GM20000 (cell line): ENCODE measurements at regions not wholly inside any gene's neighbourhood (a gene's known extent, or its start where the extent isn't known, plus 50 kb on each side); places are given as distances from the start of the nearest gene placed in this dataset.

Source experiments
- DNase-seq: peaks from one replicate; pipeline ENCODE4 v3.0.0; 2012; ENCODE audit warnings: low spot score
- TF ChIP-seq, protein P1 (sequence below): IDR thresholded peaks from 2 replicates; pipeline ENCODE4 v1.5.1; 2012; ENCODE audit warnings: mild to moderate bottlenecking, control low read depth; ENCODE audit errors: extremely low read depth, missing control alignments

DNA sequence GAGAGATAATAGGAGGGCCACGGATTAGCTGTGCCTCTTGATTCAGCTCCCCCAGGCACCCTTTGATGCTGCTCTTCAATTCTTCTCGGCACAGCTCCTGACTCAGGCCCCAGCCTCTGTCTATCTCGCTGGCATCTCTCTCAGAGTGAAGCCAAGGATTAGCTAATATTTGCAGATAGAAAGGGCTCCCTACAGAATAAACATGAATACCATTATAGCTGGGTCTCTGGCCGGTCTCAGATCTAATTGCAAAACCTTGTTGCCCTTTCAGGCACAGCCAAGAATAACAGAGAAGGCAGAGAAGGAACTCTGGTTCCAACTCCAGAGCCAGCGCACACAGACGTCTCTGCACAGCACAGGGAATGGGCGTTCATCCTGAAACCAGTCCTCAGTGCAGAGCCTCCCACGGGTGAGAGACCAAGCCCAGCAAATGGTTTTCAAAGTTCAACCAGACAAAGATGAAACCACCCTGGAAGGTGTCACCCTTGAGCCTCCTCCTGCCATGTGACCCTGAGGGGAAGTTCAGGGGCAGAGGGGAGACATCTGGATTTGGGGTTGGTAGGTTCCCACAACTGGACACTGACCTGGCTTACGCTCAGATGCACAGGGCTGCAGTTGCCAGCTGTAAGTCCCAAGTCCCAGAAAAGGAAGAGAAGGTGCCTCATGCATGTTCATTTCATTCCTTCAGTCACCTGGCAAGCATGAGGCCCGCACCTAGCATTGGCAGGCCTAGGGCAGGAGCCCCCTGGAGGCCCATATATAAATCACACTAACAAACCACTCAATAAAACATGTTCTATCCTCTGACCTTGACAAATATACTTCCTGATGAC is 394.0 kb downstream of the NPHP4 start:
- DNase-seq, result no peak
- TF ChIP-seq, protein P1, sequence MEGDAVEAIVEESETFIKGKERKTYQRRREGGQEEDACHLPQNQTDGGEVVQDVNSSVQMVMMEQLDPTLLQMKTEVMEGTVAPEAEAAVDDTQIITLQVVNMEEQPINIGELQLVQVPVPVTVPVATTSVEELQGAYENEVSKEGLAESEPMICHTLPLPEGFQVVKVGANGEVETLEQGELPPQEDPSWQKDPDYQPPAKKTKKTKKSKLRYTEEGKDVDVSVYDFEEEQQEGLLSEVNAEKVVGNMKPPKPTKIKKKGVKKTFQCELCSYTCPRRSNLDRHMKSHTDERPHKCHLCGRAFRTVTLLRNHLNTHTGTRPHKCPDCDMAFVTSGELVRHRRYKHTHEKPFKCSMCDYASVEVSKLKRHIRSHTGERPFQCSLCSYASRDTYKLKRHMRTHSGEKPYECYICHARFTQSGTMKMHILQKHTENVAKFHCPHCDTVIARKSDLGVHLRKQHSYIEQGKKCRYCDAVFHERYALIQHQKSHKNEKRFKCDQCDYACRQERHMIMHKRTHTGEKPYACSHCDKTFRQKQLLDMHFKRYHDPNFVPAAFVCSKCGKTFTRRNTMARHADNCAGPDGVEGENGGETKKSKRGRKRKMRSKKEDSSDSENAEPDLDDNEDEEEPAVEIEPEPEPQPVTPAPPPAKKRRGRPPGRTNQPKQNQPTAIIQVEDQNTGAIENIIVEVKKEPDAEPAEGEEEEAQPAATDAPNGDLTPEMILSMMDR, result no peak

DNA sequence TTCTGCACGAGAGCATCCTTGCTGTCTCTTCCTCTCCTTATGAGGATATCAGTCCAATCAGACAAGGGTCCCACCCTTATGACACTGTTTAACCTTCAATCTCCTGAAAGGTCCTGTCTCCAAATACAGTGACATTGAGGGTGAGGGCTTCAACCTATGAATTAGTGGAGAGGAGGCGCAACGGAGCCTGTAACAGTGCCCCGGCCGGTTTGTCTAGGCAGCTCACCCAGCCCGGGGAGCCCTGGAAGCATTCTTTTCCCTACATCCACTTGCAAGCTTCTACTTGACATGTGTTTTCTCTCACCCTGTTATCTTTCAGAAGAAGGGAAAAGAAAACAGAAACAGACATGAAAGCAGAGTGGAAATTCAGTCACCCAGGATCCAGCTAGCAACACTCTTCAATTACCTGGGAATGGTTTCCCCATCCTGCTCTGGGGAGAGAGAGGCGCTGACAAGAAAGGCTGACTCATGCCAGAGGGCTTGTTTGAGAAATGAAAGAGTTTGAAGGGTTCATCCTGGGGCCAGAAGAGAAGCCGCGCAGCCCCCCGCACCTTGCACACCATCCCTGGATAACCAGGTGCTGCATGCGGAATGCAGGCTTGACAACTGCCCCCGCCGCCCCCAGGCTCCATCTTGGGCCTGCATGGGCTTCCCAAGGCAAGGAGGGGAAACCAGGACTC is 394.9 kb downstream of the NPHP4 start:
- DNase-seq, result no peak

DNA sequence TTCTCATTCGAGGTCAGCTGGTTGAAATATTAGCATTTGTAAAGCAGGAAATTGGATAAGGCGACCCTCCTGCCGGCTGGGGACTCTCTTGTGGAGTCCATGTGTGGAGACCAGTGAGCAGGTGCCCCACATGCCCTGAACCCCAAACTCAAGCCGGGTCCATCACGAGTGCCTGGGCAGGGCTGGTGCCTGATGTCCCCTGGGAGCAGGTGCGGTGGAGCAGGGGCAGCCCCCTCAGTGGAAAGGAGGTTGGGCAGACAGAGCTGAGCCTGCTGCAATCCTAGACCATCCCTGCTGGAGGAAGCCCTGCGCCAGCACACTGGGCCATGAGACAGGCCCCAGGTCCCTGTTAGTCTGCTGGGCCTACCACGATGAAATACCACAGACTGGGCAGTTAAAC is 395.6 kb downstream of the NPHP4 start:
- DNase-seq, result no peak
- TF ChIP-seq, protein P1, result no peak

More for the DNA sequence above, 394.9 kb downstream of the NPHP4 start:
- TF ChIP-seq, protein P1, result no peak

DNA sequence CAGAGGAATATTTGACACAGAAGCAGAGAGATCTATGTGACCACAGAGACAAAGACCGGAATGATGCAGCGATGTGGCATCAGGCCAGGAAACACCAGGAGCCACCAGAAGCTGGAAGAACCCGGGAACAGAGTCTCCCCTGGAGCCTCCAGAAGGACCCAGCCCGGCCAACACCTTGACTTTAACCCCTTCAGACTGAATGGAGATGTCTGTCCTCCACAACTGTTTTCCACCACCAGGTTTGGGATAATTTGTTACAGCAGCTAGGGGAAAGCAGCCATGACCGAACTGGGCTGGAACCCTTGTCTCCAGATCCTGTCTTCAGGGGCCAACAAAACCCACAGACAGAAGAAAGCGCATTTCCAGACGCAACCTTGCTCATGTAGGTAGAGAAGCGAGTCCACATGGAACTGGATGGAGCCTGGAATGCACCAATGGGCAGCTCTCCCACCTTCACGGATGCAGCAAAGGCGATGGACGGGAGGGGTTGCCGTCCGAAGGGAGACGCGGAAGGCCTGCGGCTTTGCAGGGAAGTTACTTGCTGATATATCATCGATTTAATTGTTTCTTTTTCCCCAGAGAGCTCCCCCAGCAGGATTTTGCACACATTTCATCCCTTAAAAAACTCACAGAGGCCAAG is 396.6 kb downstream of the NPHP4 start:
- DNase-seq, result no peak
- TF ChIP-seq, protein P1, result no peak

DNA sequence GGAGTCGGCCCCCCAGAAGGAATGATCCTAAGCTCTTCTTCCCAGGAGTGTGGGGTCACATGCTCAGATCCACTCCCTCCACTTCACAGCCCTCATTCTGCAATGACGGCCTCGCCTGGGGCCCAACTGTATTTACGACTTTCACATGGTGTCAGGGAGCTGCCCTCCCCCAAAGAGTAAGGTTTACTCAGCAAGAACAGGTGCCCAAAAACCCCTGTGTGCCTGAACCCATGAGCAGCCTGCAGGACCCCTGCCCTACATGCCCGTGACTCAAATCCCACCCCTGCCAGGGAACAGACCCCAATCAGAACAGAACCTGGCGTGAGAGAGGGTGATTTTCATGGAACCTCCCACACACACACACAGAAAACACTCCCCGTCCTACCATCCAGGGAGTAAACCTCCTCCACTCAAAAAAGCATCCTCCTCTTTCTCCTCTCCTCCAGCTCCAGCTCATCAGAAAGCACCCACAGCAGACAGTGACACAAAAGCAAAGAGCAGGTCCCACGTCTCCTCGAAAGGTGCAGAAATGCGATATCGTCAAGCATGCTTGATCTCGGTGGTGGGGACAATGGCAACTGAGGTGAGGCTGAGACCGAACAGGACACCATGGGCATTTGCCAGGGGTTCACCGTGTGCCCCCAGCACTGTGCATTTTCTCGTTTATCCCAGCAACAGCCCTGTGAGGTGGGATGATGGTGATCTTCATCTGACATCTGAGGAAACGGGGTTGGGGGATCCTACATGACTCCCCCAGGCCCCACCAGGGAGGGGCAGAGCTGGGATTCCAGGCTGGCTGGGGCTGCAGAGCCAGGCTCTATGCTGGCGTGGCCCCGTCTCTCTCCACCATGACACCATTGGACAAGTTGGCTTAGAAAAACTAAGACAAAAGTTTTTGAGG is 397.9 kb downstream of the NPHP4 start:
- TF ChIP-seq, protein P1, result no peak
- DNase-seq, result no peak

DNA sequence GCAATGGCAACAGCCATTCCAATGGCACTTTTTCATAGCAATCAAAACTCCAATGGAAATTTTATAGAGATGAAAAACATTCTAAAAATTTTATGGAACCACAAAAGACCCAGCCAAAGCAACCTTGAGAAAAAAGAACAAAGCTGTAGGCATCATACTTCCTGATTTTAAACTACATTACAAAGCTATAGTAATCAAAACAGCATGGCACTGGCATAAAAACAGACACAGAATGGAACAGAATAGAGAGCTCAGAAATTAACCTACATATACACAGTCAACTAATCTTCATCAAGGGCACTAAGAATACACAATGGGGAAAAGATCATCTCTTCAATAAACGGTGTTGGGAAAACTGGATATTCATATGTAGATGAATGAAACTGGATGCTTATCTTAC is 401.5 kb downstream of the NPHP4 start:
- no peak for DNase-seq
- TF ChIP-seq, protein P1, result no peak
